IMR-90 (cell line): ENCODE measurements at regions not wholly inside any gene's neighbourhood (a gene's known extent, or its start where the extent isn't known, plus 50 kb on each side); places are given as distances from the start of the nearest gene placed in this dataset.
"Not testable (repeated sequence)": the region's sequence is repeated elsewhere in the genome, so short reads cannot be mapped to it uniquely, and the experiment has no call there.

Experiments used
- ATAC-seq: fragments of 200-7000 bp; cut with Tn5 transposase; 2 replicates; pipeline ENCODE4 v1.9.1; 2020; ENCODE audit warnings: low read depth, mild to moderate bottlenecking, moderate library complexity
- BruUV-seq: library from RNA; stranded (reverse); fragments of 400-500 nt; replicated peaks from 2 replicates; lab custom pipeline; 2021; lab: Mats Ljungman, UMichigan
- CTCF ChIA-PET: fragments of 300-600 bp; formaldehyde crosslinking; extraction: SDS; loops from one replicate; lab custom pipeline; 2021; ENCODE audit warnings: antibody characterized with exemption; lab: Yijun Ruan, JAX
- POLR2A ChIA-PET: fragments of 300-600 bp; sonication (Branson Sonifier 250); formaldehyde crosslinking; loops from one replicate; lab custom pipeline; 2022; ENCODE audit warnings: antibody characterized with exemption; ENCODE audit not compliant: unreplicated experiment; lab: Charles Lee
- DNase-seq: peaks from one replicate; pipeline ENCODE4 v3.0.0; 2013
- H2AFZ ChIP-seq: replicated peaks from 2 replicates; pipeline ENCODE3; 2013; ENCODE audit warnings: low read length, mild to moderate bottlenecking; ENCODE audit not compliant: poor library complexity
- H2AK5ac ChIP-seq: 2 replicates; pipeline ENCODE4 v1.6.1; 2013; ENCODE audit warnings: low read depth, low read length, inconsistent platforms
- H2AK9ac ChIP-seq: replicated peaks from 2 replicates; pipeline ENCODE3; 2013; ENCODE audit warnings: mild to moderate bottlenecking, low read depth, low read length, moderate library complexity; ENCODE audit not compliant: poor library complexity
- H2BK120ac ChIP-seq: 2 replicates; pipeline ENCODE4 v1.6.1; 2013; ENCODE audit warnings: low read depth, low read length, inconsistent platforms
- H2BK15ac ChIP-seq: 3 replicates; pipeline ENCODE4 v1.6.1; 2013; ENCODE audit warnings: low read depth, low read length, inconsistent platforms
- H2BK20ac ChIP-seq: 2 replicates; pipeline ENCODE4 v1.6.1; 2013; ENCODE audit warnings: low read depth, mild to moderate bottlenecking, inconsistent platforms, low read length, moderate library complexity
- H2BK5ac ChIP-seq: 2 replicates; pipeline ENCODE4 v1.6.1; 2013; ENCODE audit warnings: mild to moderate bottlenecking, low read depth, low read length, inconsistent platforms; ENCODE audit not compliant: poor library complexity, severe bottlenecking
- H3K14ac ChIP-seq: replicated peaks from 2 replicates; pipeline ENCODE4 v1.6.1; 2013; ENCODE audit warnings: low read depth, low read length, inconsistent platforms
- H3K18ac ChIP-seq: 2 replicates; pipeline ENCODE4 v1.6.1; 2013; ENCODE audit warnings: low read depth, low read length, control low read depth
- H3K23ac ChIP-seq: 2 replicates; pipeline ENCODE4 v1.6.1; 2013; ENCODE audit warnings: low read depth, low read length, inconsistent platforms
- H3K27ac ChIP-seq: 2 replicates; pipeline ENCODE4 v1.5.1; 2013; ENCODE audit warnings: mild to moderate bottlenecking, control low read depth, low read length; ENCODE audit not compliant: insufficient read depth
- H3K27me3 ChIP-seq: 2 replicates; pipeline ENCODE4 v1.6.1; 2013; ENCODE audit warnings: low read length; ENCODE audit not compliant: control insufficient read depth, insufficient read depth
- H3K36me3 ChIP-seq: 2 replicates; pipeline ENCODE4 v1.6.1; 2013; ENCODE audit warnings: low read length, mixed read lengths; ENCODE audit not compliant: control insufficient read depth, insufficient read depth
- H3K4ac ChIP-seq: 2 replicates; pipeline ENCODE4 v1.6.1; 2013; ENCODE audit warnings: low read depth, low read length, inconsistent platforms
- H3K4me1 ChIP-seq: 2 replicates; pipeline ENCODE4 v1.6.1; 2013; ENCODE audit warnings: low read length, mixed read lengths; ENCODE audit not compliant: control insufficient read depth, insufficient read depth
- H3K4me2 ChIP-seq: 2 replicates; pipeline ENCODE4 v1.6.1; 2013; ENCODE audit warnings: low read depth, mild to moderate bottlenecking, control low read depth, low read length, moderate library complexity
- H3K4me3 ChIP-seq: 2 replicates; pipeline ENCODE4 v1.5.1; 2013; ENCODE audit warnings: low read depth, mild to moderate bottlenecking, control low read depth, low read length, moderate library complexity; ENCODE audit not compliant: insufficient read depth
- H3K56ac ChIP-seq: 2 replicates; pipeline ENCODE4 v1.6.1; 2013; ENCODE audit warnings: low read length, inconsistent platforms; ENCODE audit not compliant: insufficient read depth; ENCODE audit errors: extremely low read depth
- H3K79me1 ChIP-seq, 2 experiments: 2 replicates each; pipeline ENCODE4 v1.6.1; 2013; ENCODE audit warnings: low read length in 2 of 2, inconsistent platforms in 1 of 2, low read depth in 1 of 2
- H3K9ac ChIP-seq: 2 replicates; pipeline ENCODE4 v1.6.1; 2013; ENCODE audit warnings: low read depth, low read length, control low read depth
- H3K9me1 ChIP-seq: 2 replicates; pipeline ENCODE4 v1.6.1; 2013; ENCODE audit warnings: low read length, inconsistent platforms; ENCODE audit not compliant: insufficient read depth
- H3K9me3 ChIP-seq: 2 replicates; pipeline ENCODE4 v1.6.1; 2013; ENCODE audit warnings: low read length; ENCODE audit not compliant: control insufficient read depth, insufficient read depth
- H4K20me1 ChIP-seq: 2 replicates; pipeline ENCODE4 v1.6.1; 2013; ENCODE audit warnings: low read length, inconsistent platforms; ENCODE audit not compliant: insufficient read depth
- H4K5ac ChIP-seq: 2 replicates; pipeline ENCODE4 v1.6.1; 2013; ENCODE audit warnings: mild to moderate bottlenecking, low read depth, low read length, control low read depth
- H4K8ac ChIP-seq, 2 experiments: 2 replicates each; pipeline ENCODE4 v1.6.1; 2013; ENCODE audit warnings: low read depth in 2 of 2, low read length in 2 of 2, control low read depth in 1 of 2, inconsistent platforms in 1 of 2
- H4K91ac ChIP-seq: 2 replicates; pipeline ENCODE4 v1.6.1; 2013; ENCODE audit warnings: low read depth, low read length, inconsistent platforms; ENCODE audit not compliant: insufficient read depth
- WGBS, 2 experiments: methylation state at CpG; one replicate each; pipeline versions ENCODE4 v1.1.5 to v1.1.7; 2013; ENCODE audit warnings: missing lambda C conversion rate in 2 of 2; ENCODE audit not compliant: insufficient read length in 1 of 2; ENCODE audit errors: extremely low coverage in 2 of 2; 5-methylcytosine and 5-hydroxymethylcytosine counted together
- dilution Hi-C: fragments of 300-500 bp; cut with HindIII; formaldehyde crosslinking; loops from one replicate; pipeline ENCODE4 v1.14.3; 2018; ENCODE audit warnings: low sequenced_read_pairs; ENCODE audit not compliant: unreplicated experiment
- in situ Hi-C: fragments of 300-500 bp; cut with MboI; formaldehyde crosslinking; loops from 3 replicates; pipeline ENCODE4 v1.14.3; 2019; ENCODE audit warnings: low sequenced_read_pairs, inconsistent platforms, mixed read lengths
- intact Hi-C: fragments of 100-400 bp; cut with micrococcal nuclease; formaldehyde crosslinking; loops from 2 replicates; pipeline ENCODE4 v1.10.0; 2022

- H3K27me3 ChIP-seq, dilution Hi-C loops, H3K9ac ChIP-seq, H4K5ac ChIP-seq, H3K36me3 ChIP-seq, in situ Hi-C loops, H3K9me3 ChIP-seq, H2AK5ac ChIP-seq, H3K27ac ChIP-seq, H2AK9ac ChIP-seq, BruUV-seq, H4K91ac ChIP-seq, H3K14ac ChIP-seq, H3K23ac ChIP-seq, H3K4me3 ChIP-seq, H4K8ac ChIP-seq, intact Hi-C loops, H4K20me1 ChIP-seq, H3K9me1 ChIP-seq, H2BK120ac ChIP-seq, H2BK20ac ChIP-seq, H3K79me1 ChIP-seq, H3K4me2 ChIP-seq, POLR2A ChIA-PET, H3K4me1 ChIP-seq, H2BK5ac ChIP-seq, H3K56ac ChIP-seq, H2BK15ac ChIP-seq, ATAC-seq, DNase-seq, H2AFZ ChIP-seq, H3K4ac ChIP-seq, H3K18ac ChIP-seq: not testable (repeated sequence)
- WGBS, 2 experiments: 85% methylated on average over 18 of the region's 33 CpGs; no CpG with 5 or more reads in 1 of the 2 experiments
- CTCF ChIA-PET: interaction anchor here (0.7 kb wide), 1 partner anchor 30 kb away, joined by 3 read pairs; no protein-coding TSS in a partner anchor
These were observed 465.9 kb upstream of the MAP3K7 start for GRCh38 chr6:91052473-91053450.
